ENCODE measurements at regions not wholly inside any gene's neighbourhood (a gene's known extent, or its start where the extent isn't known, plus 50 kb on each side); places are given as distances from the start of the nearest gene placed in this dataset.

- Histone ChIP-seq H3K4me1 (no peaks in the 10 kb centered on the region), H3K9me3 (no peaks in the 10 kb centered on the region), H3K27ac (no peak overlapping the region), H3K36me3 (no peaks in the 10 kb centered on the region), H3K4me3 (no peak overlapping the region), H3K27me3 (no peaks in the 10 kb centered on the region)
- TF ChIP-seq EP300 (IDR thresholded peaks at IDR 0.05) (no peak), CTCF (IDR thresholded peaks at IDR 0.05) (no peak), POLR2AphosphoS5 (IDR thresholded peaks at IDR 0.05) (no peak), POLR2A (IDR thresholded peaks at IDR 0.05) (no peak)
- DNase-seq (ENCODE audit: low spot score in 2 of 2), result no peak
- WGBS, result 62% methylated on average over 4 of the region's 4 CpGs
Measured at GRCh38 chr1:90154711-90155110, 159.8 kb downstream of the ZNF326 start.

- Histone ChIP-seq H3K27ac (no peak overlapping the region), H3K4me1 (no peaks in the 10 kb centered on the region), H3K9me3 (no peaks in the 10 kb centered on the region), H3K36me3 (no peaks in the 10 kb centered on the region), H3K27me3 (no peaks in the 10 kb centered on the region), H3K4me3 (no peak overlapping the region)
- 82% methylated on average over 6 of the region's 6 CpGs for WGBS
- DNase-seq (ENCODE audit: low spot score in 2 of 2), result no peak
- TF ChIP-seq EP300 (IDR thresholded peaks at IDR 0.05) (no peak), POLR2AphosphoS5 (IDR thresholded peaks at IDR 0.05) (no peak), POLR2A (IDR thresholded peaks at IDR 0.05) (no peak), CTCF (IDR thresholded peaks at IDR 0.05) (no peak)
Measured at GRCh38 chr1:90149101-90149500, 154.2 kb downstream of the ZNF326 start.

- Histone ChIP-seq H3K27me3 (no peaks in the 10 kb centered on the region), H3K4me3 (no peak overlapping the region), H3K27ac (no peak overlapping the region), H3K36me3 (no peaks in the 10 kb centered on the region), H3K4me1 (no peaks in the 10 kb centered on the region), H3K9me3 (no peaks in the 10 kb centered on the region)
- no peak for DNase-seq (ENCODE audit: low spot score in 2 of 2)
- TF ChIP-seq POLR2AphosphoS5 (IDR thresholded peaks at IDR 0.05) (no peak), EP300 (IDR thresholded peaks at IDR 0.05) (no peak), POLR2A (IDR thresholded peaks at IDR 0.05) (no peak)
Measured at GRCh38 chr1:90147093-90147492, 152.2 kb downstream of the ZNF326 start.

- no peaks in the 10 kb centered on the region for H3K9me3 ChIP-seq
- H3K27ac ChIP-seq, result no peak overlapping the region
- H3K27me3 ChIP-seq, result no peaks in the 10 kb centered on the region
- H3K4me1 ChIP-seq, result no peaks in the 10 kb centered on the region
- no peak for TF ChIP-seq POLR2A (IDR thresholded peaks at IDR 0.05)
- no peak for TF ChIP-seq POLR2AphosphoS5 (IDR thresholded peaks at IDR 0.05)
- TF ChIP-seq EP300 (IDR thresholded peaks at IDR 0.05), result no peak
- no peak for TF ChIP-seq CTCF (IDR thresholded peaks at IDR 0.05)
- WGBS, result 38% methylated on average over 1 of the region's 1 CpG
- no peak overlapping the region for H3K4me3 ChIP-seq
- H3K36me3 ChIP-seq, result no peaks in the 10 kb centered on the region
- DNase-seq (ENCODE audit: low spot score in 2 of 2), result no peak
Measured at GRCh38 chr1:90144820-90145219, 149.9 kb downstream of the ZNF326 start.

- Histone ChIP-seq H3K27ac (no peak overlapping the region), H3K4me3 (no peak overlapping the region), H3K36me3 (no peaks in the 10 kb centered on the region), H3K27me3 (no peaks in the 10 kb centered on the region), H3K9me3 (no peaks in the 10 kb centered on the region), H3K4me1 (no peaks in the 10 kb centered on the region)
- no peak for TF ChIP-seq POLR2AphosphoS5 (IDR thresholded peaks at IDR 0.05)
- no peak for TF ChIP-seq EP300 (IDR thresholded peaks at IDR 0.05)
- TF ChIP-seq POLR2A (IDR thresholded peaks at IDR 0.05), result no peak
- no peak for TF ChIP-seq CTCF (IDR thresholded peaks at IDR 0.05)
- WGBS, result 67% methylated on average over 1 of the region's 1 CpG
- DNase-seq (ENCODE audit: low spot score in 2 of 2), result no peak
Measured at GRCh38 chr1:90143591-90143990, 148.7 kb downstream of the ZNF326 start.

- DNase-seq (ENCODE audit: low spot score in 2 of 2), result no peak
- no peaks in the 10 kb centered on the region for H3K36me3 ChIP-seq
- no peak overlapping the region for H3K27ac ChIP-seq
- WGBS, result 68% methylated on average over 2 of the region's 2 CpGs
- no peaks in the 10 kb centered on the region for H3K9me3 ChIP-seq
- TF ChIP-seq POLR2AphosphoS5 (IDR thresholded peaks at IDR 0.05) (no peak), CTCF (IDR thresholded peaks at IDR 0.05) (no peak), POLR2A (IDR thresholded peaks at IDR 0.05) (no peak), EP300 (IDR thresholded peaks at IDR 0.05) (no peak)
- H3K4me1 ChIP-seq, result no peaks in the 10 kb centered on the region
- no peak overlapping the region for H3K4me3 ChIP-seq
- no peaks in the 10 kb centered on the region for H3K27me3 ChIP-seq
Measured at GRCh38 chr1:90142697-90143096, 147.8 kb downstream of the ZNF326 start.
